ENCODE measurements at regions not wholly inside any gene's neighbourhood (a gene's known extent, or its start where the extent isn't known, plus 50 kb on each side); places are given as distances from the start of the nearest gene placed in this dataset.
A peak's percentile ranks its signal among the peaks of the same experiment; 100 is the strongest.

DNA sequence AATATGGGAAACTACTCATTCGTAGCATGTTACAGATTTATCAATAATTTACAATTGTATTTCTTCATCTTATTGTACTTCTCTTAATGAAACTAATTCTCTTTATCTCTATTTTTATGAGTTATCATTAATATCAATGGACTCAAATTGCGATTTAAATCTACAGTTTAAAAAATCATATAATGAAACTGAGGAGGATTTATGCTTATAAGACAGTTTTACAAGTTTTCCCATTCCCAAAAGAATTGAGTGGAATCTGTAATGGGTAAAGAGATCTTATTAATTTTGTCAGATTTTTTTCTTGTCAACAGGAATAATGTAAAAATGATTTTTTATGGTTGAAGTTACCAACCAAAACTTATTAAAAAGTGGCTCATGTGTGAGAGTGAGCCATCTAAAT is 468.0 kb downstream of the METTL4 start:
- H3K4me3 ChIP-seq = no peak overlapping the region
- no peaks in the 10 kb centered on the region for H3K9me3 ChIP-seq
- no peaks in the 10 kb centered on the region for H3K4me1 ChIP-seq
- no peak for DNase-seq
- intact Hi-C loops (cut with DNase I) = loop anchor here in 1 of 2 donors (10.0 kb wide), 1 partner anchor 442 kb away; no protein-coding TSS in a partner anchor
- no peaks in the 10 kb centered on the region for H3K36me3 ChIP-seq (ENCODE audit: insufficient read depth in 1 of 2, low read depth in 1 of 2)
- no peak for ATAC-seq
- no peaks in the 10 kb centered on the region for H3K27me3 ChIP-seq (ENCODE audit: insufficient read depth in 3 of 3, low read length in 2 of 3)
- no peak for TF ChIP-seq CTCF (IDR thresholded peaks at IDR 0.05)
- no peak overlapping the region for H3K27ac ChIP-seq
- 78 to 82% (median 80%) methylated on average over 2 of the region's 2 CpGs for WGBS, 3 donors

DNA sequence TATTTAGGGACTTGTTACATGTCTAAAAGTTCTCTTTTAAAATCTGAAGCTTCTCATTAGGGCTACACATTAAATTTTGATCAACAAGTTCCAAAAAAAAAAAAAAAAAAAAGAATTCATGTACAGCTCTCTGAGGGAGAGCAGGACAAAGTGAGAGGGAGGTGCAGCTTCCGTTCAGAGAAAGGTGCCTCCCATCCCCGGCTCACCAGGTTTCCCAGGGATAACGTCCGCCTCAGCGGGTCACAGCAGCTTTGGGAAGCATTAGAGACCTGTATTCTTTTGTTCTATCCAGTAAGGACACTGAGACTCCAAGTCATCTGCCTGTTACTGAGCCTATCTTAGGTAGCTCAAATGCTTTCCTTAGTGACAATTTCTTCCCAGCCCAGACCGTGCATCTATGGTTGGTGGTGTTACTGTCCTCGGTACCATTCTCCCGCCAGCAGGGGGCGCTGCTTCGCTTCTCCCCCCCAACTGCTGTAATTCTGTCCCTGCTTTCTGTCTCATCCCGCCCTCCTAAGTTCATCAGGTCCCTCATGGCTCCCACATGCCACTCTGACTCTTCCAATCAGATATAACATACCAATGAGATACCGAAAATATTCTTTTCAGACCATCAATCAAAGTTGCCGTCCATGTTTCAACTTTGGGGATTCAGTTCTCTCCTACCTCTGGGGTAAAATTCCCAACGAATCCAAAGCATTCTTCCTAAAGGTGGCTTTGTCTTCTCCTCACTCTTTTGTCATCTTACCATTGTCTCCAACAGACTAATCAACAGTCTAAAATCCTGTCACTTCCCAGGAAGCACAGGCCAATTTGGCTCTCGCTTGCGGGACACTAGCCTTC is 466.5 kb downstream of the METTL4 start:
- H3K4me3 ChIP-seq = no peak overlapping the region
- no peaks in the 10 kb centered on the region for H3K27me3 ChIP-seq (ENCODE audit: insufficient read depth in 3 of 3, low read length in 2 of 3)
- H3K27ac ChIP-seq = no peak overlapping the region
- TF ChIP-seq CTCF (IDR thresholded peaks at IDR 0.05) = peak; percentile 38
- no peak for ATAC-seq
- DNase-seq = peak in 1 of 2 donors; percentile 21
- intact Hi-C loops (cut with DNase I) = loop anchor here in 1 of 2 donors (10.0 kb wide), 1 partner anchor 440 kb away; no protein-coding TSS in a partner anchor
- 44 to 45% (median 44%) methylated on average over 16 of the region's 16 CpGs for WGBS, 3 donors
- H3K36me3 ChIP-seq (ENCODE audit: insufficient read depth in 1 of 2, low read depth in 1 of 2) = no peaks in the 10 kb centered on the region
- no peaks in the 10 kb centered on the region for H3K4me1 ChIP-seq
- H3K9me3 ChIP-seq = no peaks in the 10 kb centered on the region

DNA sequence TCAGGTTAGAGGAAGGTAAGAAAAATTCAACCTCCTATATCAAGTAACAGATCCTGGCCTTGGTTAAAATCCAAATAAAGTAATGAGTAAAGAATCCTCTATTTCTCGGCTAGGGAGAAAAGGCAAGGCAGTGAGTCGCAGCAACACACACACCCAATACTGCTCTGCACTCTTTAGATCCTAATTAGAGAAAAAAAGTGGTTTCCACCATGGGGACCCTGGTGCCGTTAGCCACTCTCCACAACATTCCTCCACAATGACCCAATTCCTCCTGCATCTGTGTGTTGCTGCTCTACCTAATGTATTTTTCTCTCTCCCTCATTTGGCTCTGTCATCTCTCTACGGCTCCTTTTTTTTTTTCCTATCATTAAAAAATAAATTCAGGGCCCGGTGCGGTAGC is 462.7 kb downstream of the METTL4 start:
- intact Hi-C loops (cut with DNase I) = loop anchor here in 1 of 2 donors (10.0 kb wide), 1 partner anchor 436 kb away; no protein-coding TSS in a partner anchor
- ATAC-seq (no peak), DNase-seq (no peak)
- Histone ChIP-seq H3K27me3 (ENCODE audit: insufficient read depth in 3 of 3, low read length in 2 of 3) (no peaks in the 10 kb centered on the region), H3K4me3 (no peak overlapping the region), H3K36me3 (ENCODE audit: insufficient read depth in 1 of 2, low read depth in 1 of 2) (no peaks in the 10 kb centered on the region), H3K27ac (no peak overlapping the region), H3K9me3 (no peaks in the 10 kb centered on the region), H3K4me1 (no peaks in the 10 kb centered on the region)
- 58 to 67% (median 64%) methylated on average over 6 of the region's 6 CpGs for WGBS, 3 donors
- TF ChIP-seq CTCF (IDR thresholded peaks at IDR 0.05) = no peak

DNA sequence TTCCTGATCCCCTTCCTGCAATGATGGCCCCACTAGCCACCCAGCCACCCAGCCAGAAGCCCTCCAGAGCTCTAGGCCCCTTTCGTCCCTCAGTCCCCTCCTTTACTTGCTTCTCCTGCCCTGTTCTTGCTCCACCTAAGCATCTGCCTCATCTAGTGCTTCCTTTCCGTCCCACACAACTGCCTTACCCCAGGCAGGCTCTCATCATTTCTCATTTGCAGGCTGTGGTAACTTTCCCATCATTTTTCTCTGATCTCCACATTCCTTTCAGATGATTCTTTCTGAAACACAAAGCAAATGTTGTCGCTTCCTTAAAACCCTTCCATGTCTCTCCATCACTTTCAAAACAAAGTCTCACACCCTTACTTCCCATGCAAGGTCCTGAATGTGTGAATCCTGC is 459.8 kb downstream of the METTL4 start:
- Histone ChIP-seq H3K27ac (no peak overlapping the region), H3K36me3 (ENCODE audit: insufficient read depth in 1 of 2, low read depth in 1 of 2) (no peaks in the 10 kb centered on the region), H3K9me3 (no peaks in the 10 kb centered on the region), H3K4me1 (no peaks in the 10 kb centered on the region), H3K27me3 (ENCODE audit: insufficient read depth in 3 of 3, low read length in 2 of 3) (no peaks in the 10 kb centered on the region), H3K4me3 (no peak overlapping the region)
- intact Hi-C loops (cut with DNase I) = no loop called here
- WGBS, 3 donors = 65 to 77% (median 71%) methylated on average over 3 of the region's 3 CpGs
- DNase-seq (no peak), ATAC-seq (no peak)
- TF ChIP-seq CTCF (IDR thresholded peaks at IDR 0.05) = no peak
